Cardiac fibroblast (primary cell): ENCODE measurements at regions not wholly inside any gene's neighbourhood (a gene's known extent, or its start where the extent isn't known, plus 50 kb on each side); places are given as distances from the start of the nearest gene placed in this dataset.

Experiments used
- DNase-seq, 2 donors: peaks; one replicate each; pipeline versions ENCODE4 v3.0.0 to v3.0.0-alpha.2; 2010; ENCODE audit warnings: low read depth in 2 of 2
- H3K4me3 ChIP-seq, 2 donors: replicated peaks in 1 of 2; 1 replicate in 1 of 2; 2 replicates in 1 of 2; pipeline ENCODE4 v1.5.1; 2011; ENCODE audit warnings: low read depth in 2 of 2, low read length in 2 of 2, mild to moderate bottlenecking in 2 of 2, moderate library complexity in 1 of 2
- TF ChIP-seq, protein P1 (sequence below): IDR thresholded peaks from one replicate; pipeline ENCODE4 v1.5.1; 2011; ENCODE audit warnings: low read depth, mild to moderate bottlenecking, low read length, inconsistent platforms

DNA sequence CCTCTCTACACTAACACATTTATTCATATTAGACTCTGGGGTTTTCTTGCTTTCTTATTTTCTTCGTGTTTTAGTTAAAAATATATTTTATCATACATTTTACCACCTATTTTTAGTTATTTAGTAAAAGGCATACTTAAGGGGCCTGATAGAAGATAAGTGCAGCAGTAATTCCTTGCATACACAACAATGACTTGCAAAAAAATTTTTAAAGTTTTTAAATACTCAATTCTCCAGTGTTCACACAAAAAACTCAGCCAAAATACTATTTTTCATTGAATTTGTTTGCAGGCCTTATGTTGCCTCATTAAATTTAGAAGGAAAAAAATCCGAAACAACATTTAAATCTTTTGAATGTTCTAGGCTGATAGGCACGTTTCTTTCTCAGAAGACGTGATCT lies 2431.7 kb downstream of the PCDH9 start:
- TF ChIP-seq, protein P1, sequence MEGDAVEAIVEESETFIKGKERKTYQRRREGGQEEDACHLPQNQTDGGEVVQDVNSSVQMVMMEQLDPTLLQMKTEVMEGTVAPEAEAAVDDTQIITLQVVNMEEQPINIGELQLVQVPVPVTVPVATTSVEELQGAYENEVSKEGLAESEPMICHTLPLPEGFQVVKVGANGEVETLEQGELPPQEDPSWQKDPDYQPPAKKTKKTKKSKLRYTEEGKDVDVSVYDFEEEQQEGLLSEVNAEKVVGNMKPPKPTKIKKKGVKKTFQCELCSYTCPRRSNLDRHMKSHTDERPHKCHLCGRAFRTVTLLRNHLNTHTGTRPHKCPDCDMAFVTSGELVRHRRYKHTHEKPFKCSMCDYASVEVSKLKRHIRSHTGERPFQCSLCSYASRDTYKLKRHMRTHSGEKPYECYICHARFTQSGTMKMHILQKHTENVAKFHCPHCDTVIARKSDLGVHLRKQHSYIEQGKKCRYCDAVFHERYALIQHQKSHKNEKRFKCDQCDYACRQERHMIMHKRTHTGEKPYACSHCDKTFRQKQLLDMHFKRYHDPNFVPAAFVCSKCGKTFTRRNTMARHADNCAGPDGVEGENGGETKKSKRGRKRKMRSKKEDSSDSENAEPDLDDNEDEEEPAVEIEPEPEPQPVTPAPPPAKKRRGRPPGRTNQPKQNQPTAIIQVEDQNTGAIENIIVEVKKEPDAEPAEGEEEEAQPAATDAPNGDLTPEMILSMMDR, result no peak
- no peak for DNase-seq
- H3K4me3 ChIP-seq, result no peak overlapping the region

GRCh38 chr13:64793592-64793991 lies 2436.5 kb downstream of the PCDH9 start:
- no peak overlapping the region for H3K4me3 ChIP-seq
- TF ChIP-seq, protein P1, result no peak
- no peak for DNase-seq

DNA sequence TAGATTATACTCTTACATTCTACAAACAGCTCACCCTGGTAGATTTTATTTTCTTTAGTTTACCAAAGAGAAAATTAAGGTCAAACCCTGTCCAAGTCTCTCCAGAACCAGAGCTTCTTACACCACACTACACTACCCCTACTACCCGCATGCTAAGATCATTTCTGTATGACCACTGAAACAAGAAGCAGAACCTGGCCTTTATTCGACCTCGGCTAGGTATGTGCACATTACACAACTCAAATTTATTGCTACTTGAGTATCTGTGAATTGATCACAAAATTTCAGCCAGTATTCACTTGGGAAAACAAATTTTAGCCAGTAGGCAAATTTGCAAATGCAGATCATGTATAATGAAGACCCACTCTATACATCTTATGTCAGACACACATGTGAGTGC lies 2437.0 kb downstream of the PCDH9 start:
- no peak overlapping the region for H3K4me3 ChIP-seq
- TF ChIP-seq, protein P1, result no peak
- DNase-seq, result no peak

DNA sequence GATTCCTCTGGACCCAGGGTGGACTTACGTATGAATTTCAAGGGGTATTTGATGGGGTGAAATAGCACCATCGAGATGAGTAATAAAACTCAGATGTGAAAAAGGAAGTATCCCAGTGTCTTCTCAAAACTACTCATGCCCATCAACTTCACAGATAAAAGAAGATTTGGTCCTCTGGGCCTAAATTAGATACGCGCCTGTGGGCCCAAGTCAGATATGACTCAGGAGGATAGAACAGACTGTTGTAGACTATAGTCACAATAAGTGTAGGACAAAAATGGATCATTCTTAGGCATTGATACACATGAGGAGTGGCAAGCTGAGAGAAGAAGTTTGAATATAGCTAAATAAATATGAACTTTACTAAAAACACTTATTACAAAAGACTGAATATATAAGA lies 2438.8 kb downstream of the PCDH9 start:
- DNase-seq, result no peak
- TF ChIP-seq, protein P1, result no peak
- H3K4me3 ChIP-seq, result no peak overlapping the region

DNA sequence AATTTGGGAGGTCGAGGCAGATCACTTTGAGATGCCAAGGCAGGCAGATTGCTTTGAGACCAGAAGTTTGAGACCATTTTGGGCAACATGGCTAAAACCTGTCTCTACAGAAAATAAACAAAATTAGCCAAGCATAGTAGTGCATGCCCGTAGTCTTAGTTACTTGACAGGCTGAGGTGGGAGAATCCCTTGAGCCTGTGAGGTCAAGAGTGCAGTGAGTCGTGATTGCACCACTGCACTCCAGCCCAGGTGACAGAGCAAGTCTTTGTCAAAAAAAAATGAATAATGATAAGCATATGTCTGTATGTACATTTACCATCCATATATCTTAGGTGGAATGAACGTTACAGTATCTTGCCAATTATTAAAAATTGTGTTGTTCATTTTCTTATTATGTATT lies 2447.7 kb downstream of the PCDH9 start:
- no peak for DNase-seq
- H3K4me3 ChIP-seq, result no peak overlapping the region
- TF ChIP-seq, protein P1, result no peak

- no peak overlapping the region for H3K4me3 ChIP-seq
- DNase-seq, result no peak
- TF ChIP-seq, protein P1, result no peak
These were observed 2452.1 kb downstream of the PCDH9 start for GRCh38 chr13:64778002-64778401.

- H3K4me3 ChIP-seq, result no peak overlapping the region
- TF ChIP-seq, protein P1, result no peak
- DNase-seq, result no peak
These were observed 2455.2 kb downstream of the PCDH9 start for GRCh38 chr13:64774915-64775314.
